ENCODE measurements at regions not wholly inside any gene's neighbourhood (a gene's known extent, or its start where the extent isn't known, plus 50 kb on each side); places are given as distances from the start of the nearest gene placed in this dataset.
"Not testable (repeated sequence)": the region's sequence is repeated elsewhere in the genome, so short reads cannot be mapped to it uniquely, and the experiment has no call there.

DNA sequence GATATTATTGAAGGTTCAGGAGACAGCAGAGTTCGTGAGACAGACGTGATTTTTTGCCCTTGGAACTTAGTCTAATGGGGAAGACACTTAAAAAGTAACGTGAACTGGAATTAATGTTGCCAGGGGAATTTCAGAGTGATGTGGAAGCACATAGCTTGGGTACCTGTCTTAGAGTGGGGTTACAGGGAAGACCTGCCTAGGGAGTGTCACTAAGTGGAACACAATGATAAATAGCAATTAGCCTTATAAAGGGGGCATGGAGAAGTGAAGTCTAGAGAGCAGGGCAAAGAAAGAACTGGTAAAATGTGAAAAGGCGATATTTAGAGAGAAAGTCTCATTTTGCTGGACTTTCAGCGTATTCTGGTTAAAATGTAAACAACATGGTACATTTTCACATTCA, 306.0 kb upstream of the TCF4 start:
- H3K4me3 Mint-ChIP-seq: no peak overlapping the region
- H3K27ac Mint-ChIP-seq: no peak overlapping the region
- DNase-seq: no peak
- Histone ChIP-seq H3K4me2 (replicated peaks; ENCODE audit: extremely low read depth, low read length, poor library complexity, severe bottlenecking) (no peak overlapping the region), H3K27ac (ENCODE audit: low read depth in 1 of 2, low read length in 2 of 2) (no peak overlapping the region), H3K9ac (ENCODE audit: insufficient read depth, low read length, poor library complexity, severe bottlenecking) (no peak overlapping the region), H4K20me1 (ENCODE audit: insufficient read depth, low read length) (no peaks in the 10 kb centered on the region), H2AFZ (ENCODE audit: insufficient read depth, low read depth, low read length, poor library complexity, severe bottlenecking) (no peak overlapping the region), H3K27me3 (ENCODE audit: control insufficient read depth in 2 of 2, insufficient read depth in 2 of 2, low read length in 2 of 2) (no peaks in the 10 kb centered on the region), H3K4me3 (replicated peaks in 1 of 3; ENCODE audit: low read depth in 2 of 3, low read length in 3 of 3) (no peak overlapping the region), H3K79me2 (ENCODE audit: insufficient read depth, low read length) (no peaks in the 10 kb centered on the region), H3K9me3 (replicated peaks in 1 of 2; ENCODE audit: control insufficient read depth in 1 of 2, insufficient read depth in 1 of 2, low read length in 2 of 2) (no peaks in the 10 kb centered on the region), H3K4me1 (ENCODE audit: control insufficient read depth in 1 of 2, insufficient read depth in 2 of 2, low read length in 2 of 2) (no peaks in the 10 kb centered on the region), H3K36me3 (replicated peaks in 1 of 2; ENCODE audit: control insufficient read depth in 1 of 2, insufficient read depth in 2 of 2, low read length in 2 of 2) (no peaks in the 10 kb centered on the region)
- H3K9me3 Mint-ChIP-seq: peaks cover 2 to 10% (median 4%) of the 10 kb centered on the region in 7 donors
- H3K27me3 Mint-ChIP-seq (ENCODE audit: low read depth in 3 of 3): no peaks in the 10 kb centered on the region
- H3K36me3 Mint-ChIP-seq: no peaks in the 10 kb centered on the region
- no peaks in the 10 kb centered on the region for H3K4me1 Mint-ChIP-seq
- TF ChIP-seq, protein P1, sequence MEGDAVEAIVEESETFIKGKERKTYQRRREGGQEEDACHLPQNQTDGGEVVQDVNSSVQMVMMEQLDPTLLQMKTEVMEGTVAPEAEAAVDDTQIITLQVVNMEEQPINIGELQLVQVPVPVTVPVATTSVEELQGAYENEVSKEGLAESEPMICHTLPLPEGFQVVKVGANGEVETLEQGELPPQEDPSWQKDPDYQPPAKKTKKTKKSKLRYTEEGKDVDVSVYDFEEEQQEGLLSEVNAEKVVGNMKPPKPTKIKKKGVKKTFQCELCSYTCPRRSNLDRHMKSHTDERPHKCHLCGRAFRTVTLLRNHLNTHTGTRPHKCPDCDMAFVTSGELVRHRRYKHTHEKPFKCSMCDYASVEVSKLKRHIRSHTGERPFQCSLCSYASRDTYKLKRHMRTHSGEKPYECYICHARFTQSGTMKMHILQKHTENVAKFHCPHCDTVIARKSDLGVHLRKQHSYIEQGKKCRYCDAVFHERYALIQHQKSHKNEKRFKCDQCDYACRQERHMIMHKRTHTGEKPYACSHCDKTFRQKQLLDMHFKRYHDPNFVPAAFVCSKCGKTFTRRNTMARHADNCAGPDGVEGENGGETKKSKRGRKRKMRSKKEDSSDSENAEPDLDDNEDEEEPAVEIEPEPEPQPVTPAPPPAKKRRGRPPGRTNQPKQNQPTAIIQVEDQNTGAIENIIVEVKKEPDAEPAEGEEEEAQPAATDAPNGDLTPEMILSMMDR (IDR thresholded peaks at IDR 0.05): no peak
- WGBS (ENCODE audit: insufficient coverage): 100% methylated on average over 3 of the region's 5 CpGs
- intact Hi-C loops (cut with micrococcal nuclease): no loop called here

GRCh38 chr18:55892862-55893813, 305.1 kb upstream of the TCF4 start:
- H3K36me3 ChIP-seq (replicated peaks in 1 of 2; ENCODE audit: control insufficient read depth in 1 of 2, insufficient read depth in 2 of 2, low read length in 2 of 2); DNase-seq; H3K4me1 Mint-ChIP-seq; H3K36me3 Mint-ChIP-seq; H3K4me3 Mint-ChIP-seq; H3K79me2 ChIP-seq (ENCODE audit: insufficient read depth, low read length); H3K27ac ChIP-seq (ENCODE audit: low read depth in 1 of 2, low read length in 2 of 2); H3K27ac Mint-ChIP-seq; H3K9me3 ChIP-seq (replicated peaks in 1 of 2; ENCODE audit: control insufficient read depth in 1 of 2, insufficient read depth in 1 of 2, low read length in 2 of 2); H3K4me3 ChIP-seq (replicated peaks in 1 of 3; ENCODE audit: low read depth in 2 of 3, low read length in 3 of 3); H3K4me2 ChIP-seq (replicated peaks; ENCODE audit: extremely low read depth, low read length, poor library complexity, severe bottlenecking); H3K27me3 ChIP-seq (ENCODE audit: control insufficient read depth in 2 of 2, insufficient read depth in 2 of 2, low read length in 2 of 2); intact Hi-C loops (cut with micrococcal nuclease); H3K27me3 Mint-ChIP-seq (ENCODE audit: low read depth in 3 of 3); H2AFZ ChIP-seq (ENCODE audit: insufficient read depth, low read depth, low read length, poor library complexity, severe bottlenecking); H4K20me1 ChIP-seq (ENCODE audit: insufficient read depth, low read length); H3K4me1 ChIP-seq (ENCODE audit: control insufficient read depth in 1 of 2, insufficient read depth in 2 of 2, low read length in 2 of 2); H3K9ac ChIP-seq (ENCODE audit: insufficient read depth, low read length, poor library complexity, severe bottlenecking): not testable (repeated sequence)
- 96% methylated on average over 16 of the region's 28 CpGs for WGBS (ENCODE audit: insufficient coverage)
- peaks cover 2 to 10% (median 5%) of the 10 kb centered on the region in 7 donors for H3K9me3 Mint-ChIP-seq
